GM12873 (cell line): ENCODE measurements at regions not wholly inside any gene's neighbourhood (a gene's known extent, or its start where the extent isn't known, plus 50 kb on each side); places are given as distances from the start of the nearest gene placed in this dataset.

Source experiments
- CTCF ChIP-seq: IDR thresholded peaks from 2 replicates; pipeline ENCODE4 v1.5.1; 2012; ENCODE audit warnings: low read depth, mild to moderate bottlenecking, moderate library complexity, low read length, control low read depth; ENCODE audit not compliant: insufficient read depth; ENCODE audit errors: missing control alignments

DNA sequence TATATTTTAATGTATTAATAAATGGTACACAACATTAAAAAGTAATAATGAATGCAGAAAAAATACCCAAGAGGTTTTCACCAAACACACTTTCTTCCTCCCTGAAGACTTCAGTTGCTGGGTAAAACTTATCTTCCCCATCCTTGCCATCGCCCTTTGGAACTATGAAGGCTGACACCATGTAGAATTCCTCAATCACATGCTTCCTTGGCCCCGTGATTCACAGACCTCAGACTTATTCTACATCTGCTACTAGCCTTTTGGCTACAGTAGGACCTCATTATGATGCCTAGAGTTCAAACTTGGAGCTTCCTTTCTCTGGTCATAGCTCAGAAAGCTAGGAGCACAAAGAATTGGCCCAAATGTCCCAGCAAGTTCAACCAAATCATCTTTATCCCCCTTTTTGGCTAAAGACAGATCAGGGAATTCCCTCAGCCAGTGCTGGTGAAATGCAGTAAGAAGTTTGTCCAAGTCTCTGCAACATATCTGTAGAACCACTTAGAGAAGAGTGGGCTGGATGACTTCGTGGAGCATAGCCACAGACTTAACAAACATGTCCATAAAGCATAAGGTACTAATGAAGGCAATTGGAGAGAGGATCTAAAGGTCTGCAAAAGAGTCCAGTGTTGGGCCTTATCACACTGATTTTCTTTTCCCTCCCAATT is 253.5 kb downstream of the SEC61B start:
- no peak for TF ChIP-seq CTCF

- no peak for TF ChIP-seq CTCF
These were observed 256.5 kb downstream of the SEC61B start for GRCh38 chr9:99478469-99479027.

DNA sequence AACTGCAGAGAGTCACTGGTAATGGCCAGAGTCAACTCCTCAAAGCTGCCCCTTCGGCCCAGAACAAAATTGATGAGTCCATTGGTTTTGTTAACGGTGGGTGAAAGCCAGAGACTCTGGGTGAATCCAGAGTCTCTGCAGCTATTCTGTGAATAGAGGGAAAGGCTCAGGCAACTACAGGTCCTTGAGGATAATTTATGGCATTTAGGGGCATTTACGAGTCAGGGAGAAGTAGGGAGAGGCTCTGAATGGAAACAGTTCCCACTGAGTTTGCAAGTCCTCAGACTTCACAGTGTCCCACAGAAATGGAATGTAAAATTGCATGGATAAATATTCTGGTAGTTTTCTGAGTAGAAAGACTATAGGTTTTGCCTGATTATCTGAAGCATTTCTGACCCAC is 257.8 kb downstream of the SEC61B start:
- TF ChIP-seq CTCF, result no peak

GRCh38 chr9:99485459-99485858 is 263.4 kb downstream of the SEC61B start:
- TF ChIP-seq CTCF, result no peak

- TF ChIP-seq CTCF, result no peak
These were observed 264.6 kb downstream of the SEC61B start for GRCh38 chr9:99486684-99487083.

DNA sequence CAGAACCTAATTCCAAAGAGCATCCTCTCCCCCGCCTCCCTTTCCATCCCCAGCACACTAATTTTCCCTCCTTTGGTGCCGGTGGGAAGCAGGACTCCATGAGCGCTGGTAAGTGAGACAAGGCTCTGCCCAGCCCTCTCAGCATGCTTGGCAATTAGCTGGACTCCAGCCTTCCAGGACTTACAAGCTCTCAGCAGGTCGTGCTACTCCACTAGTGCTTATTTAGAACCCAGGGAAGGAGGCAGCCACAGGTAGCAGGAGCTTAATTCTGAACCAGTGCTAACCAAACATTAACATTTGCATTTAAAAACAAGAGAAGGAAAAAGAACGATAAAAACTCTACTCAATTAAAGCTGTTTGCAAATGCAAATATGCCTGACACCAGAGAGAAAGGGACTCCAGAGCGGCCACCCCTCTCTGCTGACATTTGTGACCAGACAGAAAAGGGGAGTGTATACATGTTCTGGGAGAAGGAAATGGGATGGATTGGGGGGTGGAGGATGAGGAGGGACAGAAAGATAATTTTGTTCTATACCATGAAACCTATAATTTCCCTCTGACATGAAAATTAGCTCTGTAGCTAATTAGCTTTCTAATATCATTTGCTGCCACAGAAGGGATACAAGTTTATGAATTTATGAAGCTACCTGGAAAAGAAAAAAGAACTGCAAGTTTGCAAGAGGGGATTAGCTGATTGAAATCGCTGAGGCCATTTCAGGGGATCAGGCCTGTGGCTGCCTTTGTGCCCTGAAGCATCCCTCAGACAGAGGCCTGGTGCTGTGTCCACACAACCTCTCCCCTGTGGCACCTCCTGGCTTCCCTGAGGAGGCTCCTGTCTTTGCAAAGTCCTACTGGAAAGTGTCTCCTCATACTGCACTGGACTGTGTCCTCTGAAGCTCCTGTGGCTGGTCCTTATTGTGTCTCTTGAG is 266.3 kb downstream of the SEC61B start:
- TF ChIP-seq CTCF, result no peak

DNA sequence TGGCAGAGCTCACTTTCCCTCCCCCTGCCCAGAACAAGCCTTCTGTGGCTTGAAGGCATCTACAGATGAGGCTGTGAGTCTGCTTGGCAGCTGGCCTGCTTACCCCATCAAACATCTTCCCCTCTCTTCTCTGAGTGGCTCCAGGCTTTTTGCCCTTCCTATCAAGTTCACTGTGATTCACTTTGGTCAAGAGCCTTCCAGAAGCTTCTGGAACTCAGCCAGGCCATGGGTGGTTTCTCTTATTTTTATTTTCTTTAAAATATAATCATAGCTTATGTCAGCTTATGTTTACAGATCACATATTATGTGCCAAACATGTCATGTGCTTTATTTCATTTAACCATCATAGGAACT is 267.0 kb downstream of the SEC61B start:
- no peak for TF ChIP-seq CTCF
